Mesendoderm (in vitro differentiated cells): ENCODE measurements at regions not wholly inside any gene's neighbourhood (a gene's known extent, or its start where the extent isn't known, plus 50 kb on each side); places are given as distances from the start of the nearest gene placed in this dataset.

ENCODE experiments used
- DNase-seq: peaks from one replicate; pipeline ENCODE4 v3.0.0; 2013
- H2AK5ac ChIP-seq: 2 replicates; pipeline ENCODE4 v1.6.1; 2013; ENCODE audit warnings: low read length, inconsistent platforms
- H2BK120ac ChIP-seq: 2 replicates; pipeline ENCODE4 v1.6.1; 2013; ENCODE audit warnings: low read depth, mild to moderate bottlenecking, low read length, moderate library complexity, mixed read lengths
- H2BK15ac ChIP-seq: replicated peaks from 2 replicates; pipeline ENCODE4 v1.6.1; 2013; ENCODE audit warnings: low read depth, mild to moderate bottlenecking, moderate library complexity
- H2BK5ac ChIP-seq: 2 replicates; pipeline ENCODE4 v1.6.1; 2013; ENCODE audit warnings: low read length, inconsistent platforms
- H3K18ac ChIP-seq: 2 replicates; pipeline ENCODE4 v1.6.1; 2013; ENCODE audit warnings: mild to moderate bottlenecking, low read length, mixed read lengths
- H3K23ac ChIP-seq: one replicate; pipeline ENCODE4 v1.6.1; 2013; ENCODE audit warnings: low read length
- H3K27ac ChIP-seq: 2 replicates; pipeline ENCODE4 v1.5.1; 2013; ENCODE audit warnings: low read depth, mild to moderate bottlenecking, inconsistent platforms, low read length, moderate library complexity
- H3K27me3 ChIP-seq: 2 replicates; pipeline ENCODE4 v1.6.1; 2013; ENCODE audit warnings: low read length, control low read depth, mild to moderate bottlenecking, inconsistent platforms; ENCODE audit not compliant: insufficient read depth, poor library complexity
- H3K36me3 ChIP-seq: 2 replicates; pipeline ENCODE4 v1.6.1; 2013; ENCODE audit warnings: low read length, inconsistent platforms; ENCODE audit not compliant: control insufficient read depth, insufficient read depth
- H3K4ac ChIP-seq: one replicate; pipeline ENCODE4 v1.6.1; 2013; ENCODE audit warnings: low read depth, mild to moderate bottlenecking, low read length, moderate library complexity
- H3K4me1 ChIP-seq: 2 replicates; pipeline ENCODE4 v1.6.1; 2013; ENCODE audit warnings: low read depth, low read length, inconsistent platforms; ENCODE audit not compliant: control insufficient read depth
- H3K4me2 ChIP-seq: 2 replicates; pipeline ENCODE4 v1.6.1; 2013; ENCODE audit warnings: low read length
- H3K4me3 ChIP-seq: 2 replicates; pipeline ENCODE4 v1.5.1; 2013; ENCODE audit warnings: mild to moderate bottlenecking, low read length
- H3K56ac ChIP-seq: one replicate; pipeline ENCODE4 v1.6.1; 2013; ENCODE audit warnings: low read length
- H3K79me1 ChIP-seq: 2 replicates; pipeline ENCODE4 v1.6.1; 2013; ENCODE audit warnings: low read length, inconsistent platforms
- H3K79me2 ChIP-seq: 2 replicates; pipeline ENCODE4 v1.6.1; 2013; ENCODE audit warnings: mild to moderate bottlenecking, low read length; ENCODE audit not compliant: control insufficient read depth, insufficient read depth
- H3K9ac ChIP-seq: 2 replicates; pipeline ENCODE4 v1.6.1; 2013; ENCODE audit warnings: low read length, inconsistent platforms
- H4K5ac ChIP-seq: one replicate; pipeline ENCODE4 v1.6.1; 2013; ENCODE audit warnings: low read length
- H4K8ac ChIP-seq: one replicate; pipeline ENCODE4 v1.6.1; 2013; ENCODE audit warnings: low read depth, mild to moderate bottlenecking, control low read depth, low read length, moderate library complexity
- WGBS: extraction: QIAGEN DNeasy Blood & Tissue Kit; methylation state at CpG from one replicate; pipeline ENCODE4 v1.1.7; 2013; ENCODE audit warnings: low lambda C conversion rate, missing lambda C conversion rate; ENCODE audit not compliant: insufficient coverage; ENCODE audit errors: extremely low coverage; 5-methylcytosine and 5-hydroxymethylcytosine counted together

- no peak for DNase-seq
- Histone ChIP-seq H2BK5ac (no peak overlapping the region), H3K4me2 (no peak overlapping the region), H3K27ac (no peak overlapping the region), H3K27me3 (no peaks in the 10 kb centered on the region), H3K23ac (no peak overlapping the region), H3K9ac (no peak overlapping the region), H2BK120ac (no peak overlapping the region), H3K4ac (no peak overlapping the region), H3K4me1 (no peaks in the 10 kb centered on the region), H2BK15ac (no peak overlapping the region), H3K18ac (no peak overlapping the region), H4K5ac (no peak overlapping the region), H3K56ac (no peak overlapping the region), H3K79me2 (no peaks in the 10 kb centered on the region), H3K4me3 (no peak overlapping the region), H4K8ac (no peak overlapping the region), H3K36me3 (no peaks in the 10 kb centered on the region), H2AK5ac (no peak overlapping the region), H3K79me1 (no peaks in the 10 kb centered on the region)
- WGBS: no CpG with 5 or more reads among the region's 11 CpGs
Measured at GRCh38 chr2:106996171-106996769, 110.3 kb upstream of the ST6GAL2 start.

GRCh38 chr2:106997204-106997603 is 111.2 kb upstream of the ST6GAL2 start:
- Histone ChIP-seq H3K79me1 (no peaks in the 10 kb centered on the region), H3K36me3 (no peaks in the 10 kb centered on the region), H4K5ac (no peak overlapping the region), H2BK5ac (no peak overlapping the region), H2BK15ac (no peak overlapping the region), H3K4ac (no peak overlapping the region), H3K4me2 (no peak overlapping the region), H4K8ac (no peak overlapping the region), H3K23ac (no peak overlapping the region), H2AK5ac (no peak overlapping the region), H2BK120ac (no peak overlapping the region), H3K27me3 (no peaks in the 10 kb centered on the region), H3K9ac (no peak overlapping the region), H3K27ac (no peak overlapping the region), H3K79me2 (no peaks in the 10 kb centered on the region), H3K56ac (no peak overlapping the region), H3K18ac (no peak overlapping the region), H3K4me3 (no peak overlapping the region), H3K4me1 (no peaks in the 10 kb centered on the region)
- DNase-seq: no peak
- WGBS: no CpG with 5 or more reads among the region's 3 CpGs

- Histone ChIP-seq H3K23ac (no peak overlapping the region), H3K56ac (no peak overlapping the region), H3K4me2 (no peak overlapping the region), H3K79me1 (no peaks in the 10 kb centered on the region), H2BK15ac (no peak overlapping the region), H3K79me2 (no peaks in the 10 kb centered on the region), H3K4me3 (no peak overlapping the region), H2BK5ac (no peak overlapping the region), H2BK120ac (no peak overlapping the region), H4K8ac (no peak overlapping the region), H3K27ac (no peak overlapping the region), H3K4me1 (no peaks in the 10 kb centered on the region), H3K27me3 (no peaks in the 10 kb centered on the region), H3K36me3 (no peaks in the 10 kb centered on the region), H4K5ac (no peak overlapping the region), H3K18ac (no peak overlapping the region), H3K9ac (no peak overlapping the region), H3K4ac (no peak overlapping the region), H2AK5ac (no peak overlapping the region)
- no peak for DNase-seq
- no CpG with 5 or more reads among the region's 2 CpGs for whole genome bisulfite sequencing
Measured at GRCh38 chr2:107001062-107001461, 115.1 kb upstream of the ST6GAL2 start.

- Histone ChIP-seq H2AK5ac (no peak overlapping the region), H3K36me3 (no peaks in the 10 kb centered on the region), H2BK120ac (no peak overlapping the region), H3K56ac (no peak overlapping the region), H3K79me2 (no peaks in the 10 kb centered on the region), H3K27ac (no peak overlapping the region), H2BK5ac (no peak overlapping the region), H3K4ac (no peak overlapping the region), H3K23ac (no peak overlapping the region), H3K18ac (no peak overlapping the region), H3K4me1 (no peaks in the 10 kb centered on the region), H2BK15ac (no peak overlapping the region), H3K4me2 (no peak overlapping the region), H4K5ac (no peak overlapping the region), H3K79me1 (no peaks in the 10 kb centered on the region), H3K4me3 (no peak overlapping the region), H4K8ac (no peak overlapping the region), H3K27me3 (no peaks in the 10 kb centered on the region), H3K9ac (no peak overlapping the region)
- no peak for DNase-seq
- no CpG with 5 or more reads among the region's 5 CpGs for WGBS
Measured at GRCh38 chr2:107001551-107001950, 115.6 kb upstream of the ST6GAL2 start.

- WGBS: no CpG with 5 or more reads among the region's 4 CpGs
- H3K79me2 ChIP-seq: no peaks in the 10 kb centered on the region
Measured at GRCh38 chr2:107001964-107002696, 116.2 kb upstream of the ST6GAL2 start.

More at GRCh38 chr2:107001964-107002696, 116.2 kb upstream of the ST6GAL2 start:
- Histone ChIP-seq H4K5ac (no peak overlapping the region), H3K9ac (no peak overlapping the region), H2BK15ac (no peak overlapping the region), H3K23ac (no peak overlapping the region), H2BK5ac (no peak overlapping the region), H3K27ac (no peak overlapping the region), H3K4me2 (no peak overlapping the region), H2BK120ac (no peak overlapping the region), H3K27me3 (no peaks in the 10 kb centered on the region), H3K4me3 (no peak overlapping the region), H3K18ac (no peak overlapping the region), H3K4ac (no peak overlapping the region), H3K79me1 (no peaks in the 10 kb centered on the region), H3K36me3 (no peaks in the 10 kb centered on the region), H3K56ac (no peak overlapping the region), H4K8ac (no peak overlapping the region), H2AK5ac (no peak overlapping the region), H3K4me1 (no peaks in the 10 kb centered on the region)
- DNase-seq: no peak
